Tibial nerve (tissue), 4 donors: ENCODE measurements at regions not wholly inside any gene's neighbourhood (a gene's known extent, or its start where the extent isn't known, plus 50 kb on each side); places are given as distances from the start of the nearest gene placed in this dataset.

ENCODE experiments used
- DNase-seq, 2 donors: peaks; one replicate each; pipeline ENCODE4 v3.0.0-alpha.2; 2019; ENCODE audit warnings: low spot score in 2 of 2
- H3K27ac ChIP-seq, 4 donors: fragments of 200-600 bp; sonication (generic) in 3 of 4; one replicate each; pipeline ENCODE4 v1.5.1; 2017 to 2019; ENCODE audit warnings: mild to moderate bottlenecking in 1 of 4
- H3K27me3 ChIP-seq, 2 donors: fragments of 200-600 bp; sonication (generic) in 1 of 2; one replicate each; pipeline versions ENCODE4 v1.5.1 to v1.6.0; 2017 to 2019
- H3K36me3 ChIP-seq, 3 donors: fragments of 200-600 bp; sonication (generic); one replicate each; pipeline ENCODE4 v1.5.1; 2018 to 2019
- H3K4me1 ChIP-seq, 4 donors: fragments of 200-600 bp; sonication (generic) in 3 of 4; one replicate each; pipeline ENCODE4 v1.5.1; 2017 to 2019
- H3K4me3 ChIP-seq, 4 donors: fragments of 200-600 bp; sonication (generic) in 3 of 4; one replicate each; pipeline ENCODE4 v1.5.1; 2017 to 2019; ENCODE audit warnings: mild to moderate bottlenecking in 1 of 4, moderate library complexity in 1 of 4
- H3K9me3 ChIP-seq, 4 donors: fragments of 200-600 bp; sonication (generic) in 3 of 4; one replicate each; pipeline ENCODE4 v1.5.1; 2017 to 2019
- EP300 ChIP-seq, 2 donors: sonication (generic); formaldehyde crosslinking; IDR thresholded peaks; one replicate each; pipeline ENCODE4 v1.6.1; 2017; ENCODE audit warnings: antibody characterized with exemption in 2 of 2, mild to moderate bottlenecking in 1 of 2
- POLR2A ChIP-seq, 2 donors: fragments of 450-650 bp; IDR thresholded peaks; one replicate each; pipeline ENCODE4 v1.6.1; 2017; ENCODE audit warnings: antibody characterized with exemption in 2 of 2, mild to moderate bottlenecking in 2 of 2, moderate library complexity in 2 of 2
- WGBS, 2 donors: methylation state at CpG; one replicate each; pipeline ENCODE4 v1.1.5; 2018; 5-methylcytosine and 5-hydroxymethylcytosine counted together
- TF ChIP-seq, protein P1 (sequence below), 5 experiments: fragments of 200-600 bp in 3 of 5; fragments of 450-650 bp in 2 of 5; sonication (generic) in 3 of 5; IDR thresholded peaks; one replicate each; pipeline ENCODE4 v1.5.1; 2016 to 2019; ENCODE audit warnings: antibody characterized with exemption in 5 of 5, mild to moderate bottlenecking in 3 of 5, moderate library complexity in 2 of 5

DNA sequence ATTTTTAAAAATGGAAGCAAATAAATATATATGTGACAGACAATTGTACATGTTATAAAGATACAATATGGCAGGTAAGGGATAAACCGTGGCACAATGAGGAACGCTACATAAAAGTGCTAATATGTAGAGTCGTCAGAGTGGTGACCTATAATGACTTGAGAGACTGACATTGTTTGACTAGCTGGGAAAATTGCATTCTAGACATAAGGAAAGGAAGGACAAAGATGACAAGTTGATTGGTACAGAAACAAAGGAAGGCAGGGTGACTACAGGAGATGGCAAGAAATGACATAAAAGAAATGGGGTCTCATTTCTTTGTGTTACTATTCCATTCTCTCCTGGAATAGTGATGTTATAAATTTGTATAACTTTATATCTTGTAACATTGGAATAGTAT is 420.4 kb downstream of the DSC3 start:
- Histone ChIP-seq H3K9me3 (no peaks in the 10 kb centered on the region), H3K4me1 (no peaks in the 10 kb centered on the region), H3K4me3 (no peak overlapping the region), H3K27me3 (no peaks in the 10 kb centered on the region), H3K27ac (no peak overlapping the region), H3K36me3 (no peaks in the 10 kb centered on the region)
- TF ChIP-seq, protein P1, sequence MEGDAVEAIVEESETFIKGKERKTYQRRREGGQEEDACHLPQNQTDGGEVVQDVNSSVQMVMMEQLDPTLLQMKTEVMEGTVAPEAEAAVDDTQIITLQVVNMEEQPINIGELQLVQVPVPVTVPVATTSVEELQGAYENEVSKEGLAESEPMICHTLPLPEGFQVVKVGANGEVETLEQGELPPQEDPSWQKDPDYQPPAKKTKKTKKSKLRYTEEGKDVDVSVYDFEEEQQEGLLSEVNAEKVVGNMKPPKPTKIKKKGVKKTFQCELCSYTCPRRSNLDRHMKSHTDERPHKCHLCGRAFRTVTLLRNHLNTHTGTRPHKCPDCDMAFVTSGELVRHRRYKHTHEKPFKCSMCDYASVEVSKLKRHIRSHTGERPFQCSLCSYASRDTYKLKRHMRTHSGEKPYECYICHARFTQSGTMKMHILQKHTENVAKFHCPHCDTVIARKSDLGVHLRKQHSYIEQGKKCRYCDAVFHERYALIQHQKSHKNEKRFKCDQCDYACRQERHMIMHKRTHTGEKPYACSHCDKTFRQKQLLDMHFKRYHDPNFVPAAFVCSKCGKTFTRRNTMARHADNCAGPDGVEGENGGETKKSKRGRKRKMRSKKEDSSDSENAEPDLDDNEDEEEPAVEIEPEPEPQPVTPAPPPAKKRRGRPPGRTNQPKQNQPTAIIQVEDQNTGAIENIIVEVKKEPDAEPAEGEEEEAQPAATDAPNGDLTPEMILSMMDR (IDR thresholded peaks at IDR 0.05): no peak
- TF ChIP-seq POLR2A (IDR thresholded peaks at IDR 0.05) (no peak), EP300 (IDR thresholded peaks at IDR 0.05) (no peak)
- WGBS, 2 donors: 87 to 90% methylated on average over 3 of the region's 3 CpGs
- no peak for DNase-seq

DNA sequence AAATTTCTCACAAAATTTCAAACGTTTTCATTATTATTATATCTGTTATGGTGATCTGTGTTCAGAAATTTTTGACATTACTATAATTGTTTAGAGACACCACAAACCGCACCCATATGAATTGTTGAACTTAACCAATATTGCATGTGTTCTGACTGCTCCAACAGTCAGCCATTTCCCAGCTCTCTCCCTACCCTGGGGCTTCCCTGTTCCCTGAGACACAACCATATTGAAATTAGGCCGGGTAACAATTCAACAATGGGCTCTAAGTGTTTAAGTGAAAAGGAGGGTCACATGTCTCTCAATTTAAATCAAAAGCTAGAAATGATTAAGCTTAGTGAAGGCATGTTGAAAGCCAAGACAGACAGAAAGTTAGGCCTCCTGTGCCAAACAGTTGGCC is 424.0 kb downstream of the DSC3 start:
- H3K4me1 ChIP-seq: no peaks in the 10 kb centered on the region
- no peak for TF ChIP-seq EP300 (IDR thresholded peaks at IDR 0.05)
- no peak for TF ChIP-seq POLR2A (IDR thresholded peaks at IDR 0.05)
- TF ChIP-seq, protein P1 (IDR thresholded peaks at IDR 0.05): no peak
- H3K27ac ChIP-seq: no peak overlapping the region
- no peak overlapping the region for H3K4me3 ChIP-seq
- H3K36me3 ChIP-seq: no peaks in the 10 kb centered on the region
- no peaks in the 10 kb centered on the region for H3K27me3 ChIP-seq
- H3K9me3 ChIP-seq: no peaks in the 10 kb centered on the region
- no peak for DNase-seq
- WGBS, 2 donors: 59 to 67% methylated on average over 3 of the region's 3 CpGs

DNA sequence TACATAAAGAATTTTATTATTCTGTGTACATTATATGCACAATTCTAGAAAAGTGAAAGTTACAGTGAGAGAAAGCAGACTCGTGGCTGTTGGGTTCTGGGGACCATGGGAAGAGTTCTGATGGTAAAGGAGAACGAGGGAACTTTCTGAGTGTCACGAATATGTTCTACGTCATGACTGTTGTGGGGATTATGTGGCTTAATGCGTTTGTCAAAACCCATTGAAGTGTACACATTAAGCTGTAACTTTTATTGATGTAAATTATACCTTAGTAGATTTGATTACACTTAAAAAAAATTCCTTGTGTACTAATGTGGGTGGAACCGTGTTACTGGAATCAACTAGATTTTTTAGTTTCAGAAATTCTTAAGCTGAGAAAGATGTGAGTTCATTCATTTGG is 426.1 kb downstream of the DSC3 start:
- Histone ChIP-seq H3K36me3 (no peaks in the 10 kb centered on the region), H3K4me1 (no peaks in the 10 kb centered on the region), H3K27ac (no peak overlapping the region), H3K9me3 (no peaks in the 10 kb centered on the region), H3K4me3 (no peak overlapping the region), H3K27me3 (no peaks in the 10 kb centered on the region)
- TF ChIP-seq, protein P1 (IDR thresholded peaks at IDR 0.05): no peak
- TF ChIP-seq POLR2A (IDR thresholded peaks at IDR 0.05): no peak
- TF ChIP-seq EP300 (IDR thresholded peaks at IDR 0.05): no peak
- 86 to 87% methylated on average over 6 of the region's 6 CpGs for WGBS, 2 donors
- DNase-seq: no peak

DNA sequence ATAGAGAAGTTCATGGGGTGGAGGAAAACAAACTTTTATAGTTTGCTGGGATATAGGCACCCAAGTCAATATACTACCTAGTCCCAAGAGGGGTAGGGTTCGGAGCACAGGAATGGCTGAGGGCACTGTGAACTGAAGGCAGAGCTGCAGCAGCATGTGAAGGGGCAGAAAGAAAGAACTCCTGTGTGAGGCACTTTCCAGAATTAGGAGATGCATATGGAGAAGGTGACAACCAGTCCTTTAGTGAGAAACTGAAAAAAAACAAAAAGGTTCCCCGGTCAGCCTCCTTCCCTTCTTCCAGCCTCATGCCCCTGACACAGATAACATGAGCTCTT is 429.1 kb downstream of the DSC3 start:
- WGBS, 2 donors: 80 to 85% methylated on average over 2 of the region's 2 CpGs
- no peaks in the 10 kb centered on the region for H3K4me1 ChIP-seq
- no peaks in the 10 kb centered on the region for H3K36me3 ChIP-seq
- no peak overlapping the region for H3K4me3 ChIP-seq
- DNase-seq: no peak
- H3K27me3 ChIP-seq: no peaks in the 10 kb centered on the region
- no peak for TF ChIP-seq EP300 (IDR thresholded peaks at IDR 0.05)
- TF ChIP-seq, protein P1 (IDR thresholded peaks at IDR 0.05): no peak
- no peak for TF ChIP-seq POLR2A (IDR thresholded peaks at IDR 0.05)
- H3K9me3 ChIP-seq: no peaks in the 10 kb centered on the region
- no peak overlapping the region for H3K27ac ChIP-seq

DNA sequence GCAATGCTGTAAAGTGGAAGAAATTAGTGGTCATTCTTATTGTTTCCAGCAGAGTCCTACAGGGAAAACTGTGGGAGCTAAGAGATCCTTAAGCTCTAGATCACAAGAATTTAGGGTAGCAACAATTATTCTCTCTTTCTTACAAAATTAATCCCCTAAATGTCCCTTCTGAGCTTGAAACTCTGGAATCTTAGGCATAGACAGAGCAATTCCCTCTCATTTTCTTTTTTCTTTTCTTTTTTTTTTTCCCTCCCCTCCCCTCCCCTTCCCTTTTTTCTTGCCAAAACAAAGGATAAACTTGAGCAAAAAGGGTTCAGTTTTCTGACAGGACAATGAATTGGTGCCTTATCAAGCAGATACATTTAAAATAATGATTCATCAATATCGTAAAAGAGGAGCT is 441.0 kb downstream of the DSC3 start:
- TF ChIP-seq, protein P1 (IDR thresholded peaks at IDR 0.05): no peak
- no peak for TF ChIP-seq POLR2A (IDR thresholded peaks at IDR 0.05)
- no peak for TF ChIP-seq EP300 (IDR thresholded peaks at IDR 0.05)
- H3K27ac ChIP-seq: no peak overlapping the region
- no peaks in the 10 kb centered on the region for H3K36me3 ChIP-seq
- H3K9me3 ChIP-seq: peaks cover 0 to 2% (median 0%) of the 10 kb centered on the region in 4 donors
- H3K4me1 ChIP-seq: no peaks in the 10 kb centered on the region
- WGBS, 2 donors: 8 to 57% methylated on average over 1 of the region's 1 CpG
- no peak for DNase-seq
- no peaks in the 10 kb centered on the region for H3K27me3 ChIP-seq
- no peak overlapping the region for H3K4me3 ChIP-seq
